Effector memory CD8-positive, alpha-beta T cell (primary cell): ENCODE measurements at regions not wholly inside any gene's neighbourhood (a gene's known extent, or its start where the extent isn't known, plus 50 kb on each side); places are given as distances from the start of the nearest gene placed in this dataset.

Source experiments
- ATAC-seq: fragments of 150-1000 bp; cut with Tn5 transposase; replicated peaks from 2 replicates; pipeline ENCODE4 v1.10.0; 2021; ENCODE audit warnings: mild to moderate bottlenecking, moderate library complexity
- DNase-seq, 3 experiments: peaks; one replicate each; pipeline ENCODE4 v3.0.0; 2021
- H3K27ac Mint-ChIP-seq, 2 donors: one replicate each; pipeline ENCODE4 v1.8.0; 2022; ENCODE audit warnings: mild to moderate bottlenecking in 2 of 2, mixed read lengths in 2 of 2, moderate library complexity in 2 of 2
- H3K27me3 Mint-ChIP-seq, 2 donors: one replicate each; pipeline ENCODE4 v1.8.0; 2022; ENCODE audit warnings: mixed read lengths in 2 of 2
- H3K36me3 Mint-ChIP-seq: one replicate; pipeline ENCODE4 v1.8.0; 2022; ENCODE audit warnings: mild to moderate bottlenecking, moderate library complexity, mixed read lengths; ENCODE audit not compliant: insufficient read depth
- H3K4me1 Mint-ChIP-seq, 2 donors: one replicate each; pipeline ENCODE4 v1.8.0; 2022; ENCODE audit warnings: low read depth in 2 of 2, mixed read lengths in 2 of 2
- H3K4me3 Mint-ChIP-seq, 2 donors: one replicate each; pipeline ENCODE4 v1.8.0; 2022; ENCODE audit warnings: mild to moderate bottlenecking in 2 of 2, mixed read lengths in 2 of 2, moderate library complexity in 2 of 2
- H3K9me3 Mint-ChIP-seq, 2 donors: one replicate each; pipeline ENCODE4 v1.8.0; 2022; ENCODE audit warnings: mixed read lengths in 2 of 2

DNA sequence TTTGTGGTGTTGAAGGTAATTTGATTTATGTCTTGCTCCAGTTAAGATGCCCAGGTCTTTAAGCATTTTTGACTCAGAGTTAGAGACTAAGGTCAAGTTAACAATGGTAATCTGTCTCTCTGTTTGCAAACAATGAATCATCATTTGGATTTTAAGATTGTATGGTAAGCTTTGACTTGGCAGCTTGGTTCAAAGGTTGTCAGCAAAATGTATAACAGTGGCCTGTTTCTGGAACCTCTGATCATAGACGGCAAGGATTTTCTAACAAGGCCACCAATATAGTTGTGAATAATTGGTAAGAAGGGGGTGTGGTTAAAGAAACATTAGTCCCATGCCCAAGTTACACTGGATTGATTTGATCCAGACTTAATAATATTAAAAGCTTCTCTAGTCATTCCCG lies 775.2 kb upstream of the GOLIM4 start:
- H3K4me1 Mint-ChIP-seq = no peaks in the 10 kb centered on the region
- H3K4me3 Mint-ChIP-seq = no peak overlapping the region
- H3K9me3 Mint-ChIP-seq = peaks cover 2 to 7% of the 10 kb centered on the region in 2 donors
- H3K36me3 Mint-ChIP-seq = no peaks in the 10 kb centered on the region
- no peaks in the 10 kb centered on the region for H3K27me3 Mint-ChIP-seq
- no peak overlapping the region for H3K27ac Mint-ChIP-seq
- no peak for DNase-seq
- ATAC-seq = no peak

DNA sequence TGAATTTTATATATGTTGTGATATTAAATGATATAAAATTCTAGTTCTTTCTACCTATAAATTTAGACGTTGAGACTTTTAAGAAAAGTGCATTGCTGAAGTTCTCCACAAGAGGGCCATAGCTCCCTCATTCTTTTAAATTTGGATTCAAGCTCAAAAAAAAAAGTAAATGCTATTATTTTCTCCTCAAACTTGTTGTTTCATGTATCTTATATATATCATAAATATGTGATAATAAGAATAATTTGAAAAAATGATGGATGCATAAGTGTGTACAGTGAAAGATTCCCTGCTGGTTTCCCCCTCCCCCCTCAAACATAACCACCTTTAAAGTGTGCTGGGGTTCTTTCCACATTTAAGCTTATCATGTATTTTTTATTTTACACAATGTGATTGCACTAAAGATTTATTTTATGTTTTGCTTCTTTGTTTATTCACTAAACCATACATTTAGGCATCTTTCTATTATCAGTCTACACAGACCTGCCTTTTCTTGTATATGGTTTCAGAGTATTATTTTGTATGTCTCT lies 769.4 kb upstream of the GOLIM4 start:
- ATAC-seq (no peak), DNase-seq (no peak)
- no peaks in the 10 kb centered on the region for H3K36me3 Mint-ChIP-seq
- peaks cover 0 to 2% of the 10 kb centered on the region in 2 donors for H3K9me3 Mint-ChIP-seq
- H3K4me3 Mint-ChIP-seq = no peak overlapping the region
- H3K4me1 Mint-ChIP-seq = no peaks in the 10 kb centered on the region
- H3K27ac Mint-ChIP-seq = no peak overlapping the region
- H3K27me3 Mint-ChIP-seq = no peaks in the 10 kb centered on the region

DNA sequence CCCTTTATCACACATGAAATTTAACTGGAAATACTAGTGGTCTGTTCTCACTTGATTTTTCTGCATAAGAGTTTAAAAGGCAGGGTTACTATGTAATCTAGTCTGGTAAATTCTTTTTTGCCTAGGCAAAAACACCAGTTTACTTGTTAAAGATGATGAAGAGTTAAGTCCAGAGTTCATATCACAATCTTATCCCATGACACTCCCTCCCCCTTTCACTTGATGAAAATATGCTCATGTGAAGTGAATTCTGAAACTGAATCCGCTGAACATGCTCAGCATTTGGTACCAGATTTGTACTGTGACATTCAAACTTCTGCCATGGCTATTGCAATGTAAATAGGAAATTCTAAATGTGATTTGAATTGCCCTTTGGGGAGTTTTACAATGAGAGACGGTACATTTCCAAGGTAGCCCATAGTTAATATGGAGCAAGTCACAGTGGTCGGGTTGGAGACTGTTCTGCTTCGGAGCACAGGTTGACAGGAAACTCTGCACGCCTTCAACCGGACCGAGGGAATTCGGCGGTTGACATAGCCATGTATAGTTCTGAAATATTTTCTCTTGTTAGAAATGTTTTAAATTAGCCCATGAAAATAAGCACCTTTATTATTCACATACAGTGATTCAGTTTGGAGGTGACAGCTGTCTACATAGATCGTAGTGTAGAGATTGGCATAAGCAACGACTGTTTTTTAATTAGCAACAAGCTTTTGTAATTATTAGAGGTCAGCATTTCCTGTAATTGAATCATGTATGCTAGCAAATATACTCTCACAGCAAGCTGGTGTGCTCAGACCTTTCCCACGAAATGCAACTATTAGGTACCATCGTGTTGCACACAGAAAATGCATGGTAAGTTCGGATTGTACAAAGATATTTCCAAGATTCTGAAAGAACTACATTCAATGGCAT lies 768.6 kb upstream of the GOLIM4 start:
- H3K4me1 Mint-ChIP-seq = no peaks in the 10 kb centered on the region

DNA sequence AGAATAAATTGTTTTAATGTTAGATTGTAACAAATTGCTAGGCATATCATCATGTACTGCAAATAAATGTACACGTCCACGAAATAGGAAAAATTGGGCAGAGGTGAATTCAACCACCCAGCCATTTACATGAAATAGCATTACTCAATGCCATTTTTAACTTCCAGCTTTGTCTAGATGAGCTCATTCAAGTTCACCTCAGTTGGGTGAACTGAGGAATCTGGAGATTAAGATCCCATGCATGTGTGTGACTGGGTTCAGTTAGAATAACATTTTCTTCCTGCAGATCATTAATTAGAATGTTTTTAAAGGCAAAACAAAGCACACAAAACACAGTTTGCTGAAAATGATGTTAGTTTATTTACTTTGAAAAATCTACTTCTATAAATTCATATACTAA lies 767.8 kb upstream of the GOLIM4 start:
- Mint-ChIP-seq H3K4me1 (no peaks in the 10 kb centered on the region), H3K36me3 (no peaks in the 10 kb centered on the region), H3K9me3 (peaks cover 0 to 4% of the 10 kb centered on the region in 2 donors), H3K4me3 (no peak overlapping the region), H3K27ac (no peak overlapping the region), H3K27me3 (no peaks in the 10 kb centered on the region)
- ATAC-seq (no peak), DNase-seq (no peak)

More for the DNA sequence above, 768.6 kb upstream of the GOLIM4 start:
- Mint-ChIP-seq H3K27me3 (no peaks in the 10 kb centered on the region), H3K36me3 (no peaks in the 10 kb centered on the region), H3K9me3 (peaks cover 0 to 4% of the 10 kb centered on the region in 2 donors), H3K4me3 (no peak overlapping the region), H3K27ac (no peak overlapping the region)
- ATAC-seq (no peak), DNase-seq (no peak)

DNA sequence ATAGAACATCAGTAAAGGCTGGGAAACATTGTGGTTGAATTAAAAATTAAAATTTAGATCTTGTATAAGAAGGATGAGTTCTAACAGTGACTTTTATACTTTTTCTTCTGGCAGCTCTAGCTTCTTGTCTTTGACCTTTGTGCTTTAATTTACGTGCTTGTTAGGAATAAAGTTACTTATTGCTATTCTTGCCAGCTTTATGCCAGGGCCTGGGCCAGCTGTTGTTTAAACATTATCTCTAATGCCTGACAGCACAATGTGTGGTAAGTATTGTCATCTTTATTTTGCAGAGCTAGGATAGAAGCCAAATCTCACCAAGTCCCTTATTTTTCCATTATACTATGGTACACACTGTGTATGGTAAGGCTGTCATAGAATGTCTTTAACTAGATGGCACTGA lies 766.7 kb upstream of the GOLIM4 start:
- DNase-seq (no peak), ATAC-seq (no peak)
- Mint-ChIP-seq H3K4me1 (no peaks in the 10 kb centered on the region), H3K27ac (no peak overlapping the region), H3K36me3 (no peaks in the 10 kb centered on the region), H3K4me3 (no peak overlapping the region), H3K27me3 (no peaks in the 10 kb centered on the region), H3K9me3 (peaks cover 0 to 4% of the 10 kb centered on the region in 2 donors)

DNA sequence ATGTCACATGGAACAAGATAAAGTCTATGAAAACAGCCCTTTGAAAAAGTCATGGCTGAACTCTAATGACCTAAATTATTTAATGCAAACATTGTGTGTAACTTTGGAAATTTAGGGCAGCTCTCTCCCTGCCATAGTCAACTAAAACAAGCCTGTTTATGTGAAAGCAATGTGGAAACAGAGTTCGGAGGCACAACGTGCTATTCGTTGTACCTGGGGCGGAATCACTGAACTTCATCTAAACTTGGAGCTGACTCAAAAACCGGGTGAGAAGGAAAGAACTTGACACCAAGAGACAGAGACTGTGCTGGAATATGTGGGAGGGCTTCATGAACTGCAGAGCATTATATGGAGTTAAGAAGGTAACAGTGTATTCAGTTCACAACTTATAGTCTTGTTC lies 764.9 kb upstream of the GOLIM4 start:
- ATAC-seq (no peak), DNase-seq (no peak)
- Mint-ChIP-seq H3K9me3 (peaks cover 0 to 6% of the 10 kb centered on the region in 2 donors), H3K36me3 (no peaks in the 10 kb centered on the region), H3K27ac (no peak overlapping the region), H3K4me3 (no peak overlapping the region), H3K4me1 (no peaks in the 10 kb centered on the region), H3K27me3 (no peaks in the 10 kb centered on the region)

DNA sequence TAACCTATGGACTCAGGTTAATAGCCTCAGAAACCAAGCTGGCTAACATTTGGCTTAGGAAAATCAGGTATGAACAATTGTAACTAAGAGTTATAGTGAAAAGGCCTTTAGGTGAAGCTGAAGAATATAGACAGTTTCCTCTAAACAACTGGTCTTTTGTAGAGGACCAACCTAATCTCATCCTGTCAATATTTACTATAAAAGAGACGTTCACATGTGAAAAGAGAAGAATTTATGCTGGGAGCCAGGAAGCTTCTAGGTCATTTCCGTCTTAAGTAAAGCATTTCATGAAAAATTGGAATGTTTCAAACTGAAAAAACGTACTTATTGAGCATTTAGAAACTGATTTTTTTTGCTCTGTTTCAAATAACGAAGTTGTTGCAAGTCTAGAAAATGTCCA lies 764.3 kb upstream of the GOLIM4 start:
- H3K4me1 Mint-ChIP-seq = no peaks in the 10 kb centered on the region
- H3K36me3 Mint-ChIP-seq = no peaks in the 10 kb centered on the region
- no peak overlapping the region for H3K27ac Mint-ChIP-seq
- DNase-seq (no peak), ATAC-seq (no peak)
- peaks cover 0 to 6% of the 10 kb centered on the region in 2 donors for H3K9me3 Mint-ChIP-seq
- H3K27me3 Mint-ChIP-seq = no peaks in the 10 kb centered on the region
- no peak overlapping the region for H3K4me3 Mint-ChIP-seq

DNA sequence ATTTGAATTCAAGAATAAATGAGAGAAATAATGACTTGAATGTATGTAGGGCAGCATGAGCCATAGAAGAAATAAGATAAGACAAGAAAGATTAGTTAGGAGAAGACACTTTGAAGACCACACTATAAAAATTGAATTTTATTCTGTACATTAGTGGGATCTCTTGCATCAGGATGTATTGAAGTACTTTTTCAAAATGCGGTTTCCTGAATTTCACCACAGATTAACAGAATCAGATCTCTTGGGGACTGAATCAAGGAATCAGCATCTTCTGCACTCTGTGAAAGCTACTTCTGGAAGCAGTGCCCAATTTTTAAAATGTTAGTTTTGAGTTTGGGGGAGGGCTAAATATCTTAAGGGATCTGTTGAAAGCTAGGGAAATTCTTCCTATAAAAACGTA lies 763.9 kb upstream of the GOLIM4 start:
- no peak overlapping the region for H3K4me3 Mint-ChIP-seq
- no peaks in the 10 kb centered on the region for H3K36me3 Mint-ChIP-seq
- ATAC-seq = no peak
- H3K27me3 Mint-ChIP-seq = no peaks in the 10 kb centered on the region
- peaks cover 0 to 6% of the 10 kb centered on the region in 2 donors for H3K9me3 Mint-ChIP-seq
- DNase-seq = no peak
- H3K4me1 Mint-ChIP-seq = no peaks in the 10 kb centered on the region
- H3K27ac Mint-ChIP-seq = no peak overlapping the region

DNA sequence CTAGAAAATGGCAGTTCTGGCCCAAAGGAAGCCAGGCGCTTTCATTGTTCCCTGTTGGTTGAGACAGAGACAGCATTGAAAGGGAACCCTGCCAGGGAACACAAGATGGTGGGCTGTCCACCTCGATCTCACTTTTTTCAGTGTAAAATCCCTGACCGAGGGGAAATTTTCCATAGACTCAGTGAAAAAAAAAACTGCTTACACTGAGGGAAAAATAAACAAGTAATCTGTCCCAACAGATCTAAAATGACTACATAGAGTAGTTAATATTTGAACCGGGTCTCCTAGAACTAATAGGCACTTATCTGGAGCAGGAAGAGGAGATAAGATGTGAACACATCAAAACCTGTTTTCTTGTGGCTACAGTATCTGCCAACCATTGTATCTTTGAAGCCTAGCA lies 763.4 kb upstream of the GOLIM4 start:
- DNase-seq (no peak), ATAC-seq (no peak)
- H3K4me1 Mint-ChIP-seq = no peaks in the 10 kb centered on the region
- no peak overlapping the region for H3K27ac Mint-ChIP-seq
- H3K4me3 Mint-ChIP-seq = no peak overlapping the region
- H3K36me3 Mint-ChIP-seq = no peaks in the 10 kb centered on the region
- H3K27me3 Mint-ChIP-seq = no peaks in the 10 kb centered on the region
- peaks cover 0 to 6% of the 10 kb centered on the region in 2 donors for H3K9me3 Mint-ChIP-seq

DNA sequence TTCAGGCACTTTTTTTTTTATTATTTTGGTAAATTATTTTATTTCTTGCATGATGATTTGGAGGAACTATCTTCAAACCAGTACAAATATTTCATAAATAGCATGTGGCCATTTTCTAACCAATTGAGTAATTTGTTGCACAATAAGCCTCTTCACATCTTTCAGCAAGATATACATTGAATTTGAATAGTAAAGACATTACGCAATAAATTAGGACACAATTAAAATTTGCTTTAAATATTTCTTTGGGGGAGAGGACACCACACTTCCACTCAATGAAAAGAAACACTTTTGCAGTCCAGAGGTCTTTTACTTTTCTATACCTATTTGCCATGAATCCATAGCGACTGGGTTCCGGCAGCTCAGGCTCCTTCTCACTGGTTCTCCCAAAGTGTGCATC lies 762.6 kb upstream of the GOLIM4 start:
- Mint-ChIP-seq H3K4me1 (no peaks in the 10 kb centered on the region), H3K27me3 (no peaks in the 10 kb centered on the region), H3K4me3 (no peak overlapping the region), H3K27ac (no peak overlapping the region), H3K36me3 (no peaks in the 10 kb centered on the region), H3K9me3 (peaks cover 0 to 6% of the 10 kb centered on the region in 2 donors)
- ATAC-seq = no peak
- DNase-seq = no peak

DNA sequence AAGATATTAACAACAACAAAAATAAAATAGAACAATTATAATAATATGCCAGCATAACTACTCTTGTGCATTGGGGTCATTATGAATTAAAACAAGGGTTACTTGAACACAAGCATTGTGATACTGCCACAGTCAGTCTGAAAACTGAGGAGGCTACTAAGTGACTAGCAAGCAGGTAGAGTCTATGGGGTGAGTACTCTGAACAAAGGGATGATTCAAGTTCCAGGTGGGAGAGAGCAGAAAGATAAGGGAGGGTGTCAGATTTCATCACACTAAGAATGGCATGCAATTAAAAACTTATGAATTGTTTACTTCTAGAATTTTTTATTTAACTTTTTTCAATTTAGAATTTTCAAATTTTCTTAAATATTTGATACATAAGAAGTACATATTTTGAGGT lies 754.4 kb upstream of the GOLIM4 start:
- DNase-seq (no peak), ATAC-seq (no peak)
- Mint-ChIP-seq H3K9me3 (peaks cover 0 to 4% of the 10 kb centered on the region in 2 donors), H3K4me1 (no peaks in the 10 kb centered on the region), H3K4me3 (no peak overlapping the region), H3K27ac (no peak overlapping the region), H3K27me3 (no peaks in the 10 kb centered on the region), H3K36me3 (no peaks in the 10 kb centered on the region)

DNA sequence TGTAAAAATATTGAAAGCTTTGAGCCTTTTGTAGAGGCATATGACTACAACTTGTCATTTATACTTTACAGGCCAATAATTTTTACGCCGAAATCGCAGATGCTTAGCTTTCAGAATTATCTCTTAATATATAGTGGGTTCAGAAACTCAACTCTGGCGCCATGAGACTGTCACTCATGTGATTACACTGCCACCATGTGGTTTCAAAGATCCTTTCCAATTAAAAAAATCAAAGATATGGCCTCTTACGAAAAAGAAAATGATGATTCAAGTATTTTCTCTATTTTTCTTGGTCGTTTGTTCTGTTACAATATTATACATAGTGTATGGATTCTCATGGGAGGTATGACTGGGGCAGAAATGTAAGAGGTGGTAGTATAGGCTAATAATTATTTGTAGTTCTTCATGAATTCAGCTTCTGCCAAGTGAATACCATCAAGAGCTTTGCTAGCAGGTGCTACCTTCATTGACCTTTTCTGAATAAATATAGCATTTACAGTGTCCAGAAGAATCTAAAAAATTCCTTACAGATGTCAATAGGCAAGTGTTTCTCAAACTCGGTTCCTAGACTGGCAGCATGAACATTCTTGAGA lies 751.7 kb upstream of the GOLIM4 start:
- Mint-ChIP-seq H3K36me3 (no peaks in the 10 kb centered on the region), H3K9me3 (peaks cover 0 to 4% of the 10 kb centered on the region in 2 donors), H3K4me3 (no peak overlapping the region), H3K27ac (no peak overlapping the region), H3K4me1 (no peaks in the 10 kb centered on the region), H3K27me3 (no peaks in the 10 kb centered on the region)
- DNase-seq = no peak
- ATAC-seq = no peak

DNA sequence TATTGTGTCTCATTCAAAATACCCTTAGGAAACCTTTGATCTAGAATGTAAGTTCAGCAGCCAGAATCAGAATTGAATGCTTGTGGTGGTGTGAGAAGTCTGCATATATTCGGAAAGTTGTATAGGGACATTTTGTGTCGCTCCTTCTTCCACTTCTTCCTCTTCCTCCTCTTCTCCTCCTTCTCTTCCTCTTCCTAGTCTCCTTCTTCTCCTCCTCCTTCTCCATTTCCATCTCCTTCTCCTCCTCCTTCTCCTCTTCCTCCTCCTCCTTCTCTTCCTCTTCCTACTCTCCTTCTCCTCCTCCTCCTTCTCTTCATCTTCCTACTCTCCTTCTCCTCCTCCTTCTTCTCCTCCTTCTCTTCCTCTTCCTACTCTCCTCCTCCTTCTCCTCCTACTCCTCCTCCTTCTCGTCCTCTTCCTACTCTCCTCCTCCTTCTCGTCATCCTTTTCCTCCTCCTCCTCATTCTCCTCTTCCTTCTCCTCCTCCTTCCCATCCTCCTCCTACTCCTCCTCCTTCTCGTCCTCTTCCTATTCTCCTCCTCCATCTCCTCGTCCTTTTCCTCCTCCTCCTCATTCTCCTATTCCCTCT lies 749.3 kb upstream of the GOLIM4 start:
- H3K4me3 Mint-ChIP-seq = no peak overlapping the region
- no peak overlapping the region for H3K27ac Mint-ChIP-seq
- peaks cover 0 to 1% of the 10 kb centered on the region in 2 donors for H3K9me3 Mint-ChIP-seq
- ATAC-seq = no peak
- no peak for DNase-seq
- no peaks in the 10 kb centered on the region for H3K4me1 Mint-ChIP-seq
- no peaks in the 10 kb centered on the region for H3K36me3 Mint-ChIP-seq
- H3K27me3 Mint-ChIP-seq = no peaks in the 10 kb centered on the region

DNA sequence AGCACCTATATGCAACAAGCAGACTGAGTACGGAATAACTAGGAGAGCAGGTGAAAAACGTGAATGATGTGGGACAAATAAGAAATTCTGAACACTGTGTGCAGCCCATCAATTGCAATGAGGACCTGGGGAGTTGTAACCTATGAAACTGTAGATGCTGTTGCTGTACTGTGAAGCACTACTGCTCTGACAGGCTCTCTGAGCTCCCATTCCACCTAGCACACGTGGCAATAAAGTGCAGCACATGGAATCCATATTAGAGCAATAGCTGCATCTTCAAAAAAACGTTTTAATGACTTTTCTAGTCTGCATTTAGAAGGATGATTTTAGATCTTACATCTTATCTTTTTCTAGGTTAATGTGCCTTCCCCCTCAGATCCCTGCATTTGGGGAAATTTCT lies 748.7 kb upstream of the GOLIM4 start:
- Mint-ChIP-seq H3K9me3 (peaks cover 0 to 1% of the 10 kb centered on the region in 2 donors), H3K4me1 (no peaks in the 10 kb centered on the region), H3K36me3 (no peaks in the 10 kb centered on the region), H3K27me3 (no peaks in the 10 kb centered on the region), H3K27ac (no peak overlapping the region), H3K4me3 (no peak overlapping the region)
- no peak for ATAC-seq
- no peak for DNase-seq
